Adrenal gland (tissue), 5 donors: ENCODE measurements at regions not wholly inside any gene's neighbourhood (a gene's known extent, or its start where the extent isn't known, plus 50 kb on each side); places are given as distances from the start of the nearest gene placed in this dataset.

Experiments used
- POLR2A ChIP-seq, 2 donors: fragments of 450-650 bp; IDR thresholded peaks; one replicate each; pipeline ENCODE4 v1.6.1; 2017; ENCODE audit warnings: antibody characterized with exemption in 2 of 2, mild to moderate bottlenecking in 2 of 2, moderate library complexity in 1 of 2
- TF ChIP-seq, protein P1 (sequence below), 6 experiments: fragments of 450-650 bp in 4 of 6; fragments of 200-600 bp in 2 of 6; sonication (generic) in 1 of 6; IDR thresholded peaks; 1 replicate in 5 of 6; 2 replicates in 1 of 6; pipeline versions ENCODE4 v1.5.1 to v1.8.0; 2016 to 2021; ENCODE audit warnings: antibody characterized with exemption in 6 of 6, mild to moderate bottlenecking in 2 of 6, moderate library complexity in 1 of 6
- donor health status: DM: no; HTN: no; CAD: no.

GRCh38 chr2:60046529-60046928 is 506.9 kb downstream of the BCL11A start:
- TF ChIP-seq, protein P1, sequence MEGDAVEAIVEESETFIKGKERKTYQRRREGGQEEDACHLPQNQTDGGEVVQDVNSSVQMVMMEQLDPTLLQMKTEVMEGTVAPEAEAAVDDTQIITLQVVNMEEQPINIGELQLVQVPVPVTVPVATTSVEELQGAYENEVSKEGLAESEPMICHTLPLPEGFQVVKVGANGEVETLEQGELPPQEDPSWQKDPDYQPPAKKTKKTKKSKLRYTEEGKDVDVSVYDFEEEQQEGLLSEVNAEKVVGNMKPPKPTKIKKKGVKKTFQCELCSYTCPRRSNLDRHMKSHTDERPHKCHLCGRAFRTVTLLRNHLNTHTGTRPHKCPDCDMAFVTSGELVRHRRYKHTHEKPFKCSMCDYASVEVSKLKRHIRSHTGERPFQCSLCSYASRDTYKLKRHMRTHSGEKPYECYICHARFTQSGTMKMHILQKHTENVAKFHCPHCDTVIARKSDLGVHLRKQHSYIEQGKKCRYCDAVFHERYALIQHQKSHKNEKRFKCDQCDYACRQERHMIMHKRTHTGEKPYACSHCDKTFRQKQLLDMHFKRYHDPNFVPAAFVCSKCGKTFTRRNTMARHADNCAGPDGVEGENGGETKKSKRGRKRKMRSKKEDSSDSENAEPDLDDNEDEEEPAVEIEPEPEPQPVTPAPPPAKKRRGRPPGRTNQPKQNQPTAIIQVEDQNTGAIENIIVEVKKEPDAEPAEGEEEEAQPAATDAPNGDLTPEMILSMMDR (IDR thresholded peaks at IDR 0.05): no peak
- TF ChIP-seq POLR2A (IDR thresholded peaks at IDR 0.05): no peak
